Chondrocyte (in vitro differentiated cells): ENCODE measurements at regions not wholly inside any gene's neighbourhood (a gene's known extent, or its start where the extent isn't known, plus 50 kb on each side); places are given as distances from the start of the nearest gene placed in this dataset.
A peak's percentile ranks its signal among the peaks of the same experiment; 100 is the strongest.
"Not testable (repeated sequence)": the region's sequence is repeated elsewhere in the genome, so short reads cannot be mapped to it uniquely, and the experiment has no call there.

Experiments
- DNase-seq: peaks from one replicate; pipeline ENCODE4 v3.0.0; 2021; ENCODE audit warnings: mixed read lengths, low spot score
- H3K27ac Mint-ChIP-seq: one replicate; pipeline ENCODE4 v1.8.0; 2021; ENCODE audit warnings: mild to moderate bottlenecking, moderate library complexity, mixed read lengths; ENCODE audit not compliant: unreplicated experiment
- H3K27me3 Mint-ChIP-seq: 2 replicates; pipeline ENCODE4 v1.8.0; 2021; ENCODE audit warnings: low read depth, mixed read lengths
- H3K36me3 Mint-ChIP-seq: 2 replicates; pipeline ENCODE4 v1.8.0; 2021; ENCODE audit warnings: low read depth, mixed read lengths
- H3K4me1 Mint-ChIP-seq: 2 replicates; pipeline ENCODE4 v1.8.0; 2021; ENCODE audit warnings: low read depth, mild to moderate bottlenecking, mixed read lengths
- H3K4me3 Mint-ChIP-seq: one replicate; pipeline ENCODE4 v1.8.0; 2021; ENCODE audit warnings: mild to moderate bottlenecking, moderate library complexity, mixed read lengths; ENCODE audit not compliant: unreplicated experiment
- H3K9me3 Mint-ChIP-seq: 2 replicates; pipeline ENCODE4 v1.8.0; 2021; ENCODE audit warnings: low read depth, mixed read lengths
- CTCF ChIP-seq: fragments of 200-600 bp; sonication (generic); IDR thresholded peaks from 2 replicates; pipeline ENCODE4 v1.5.0; 2021; ENCODE audit warnings: antibody characterized with exemption, mild to moderate bottlenecking, moderate library complexity

- peaks cover 4% of the 10 kb centered on the region for H3K9me3 Mint-ChIP-seq
- peak overlapping the region; percentile 17 for H3K4me3 Mint-ChIP-seq
- no peak for DNase-seq
- H3K4me1 Mint-ChIP-seq, result peaks cover 54% of the 10 kb centered on the region
- H3K27ac Mint-ChIP-seq, result peak overlapping the region; percentile 85
- TF ChIP-seq CTCF, result no peak
- H3K36me3 Mint-ChIP-seq, result no peaks in the 10 kb centered on the region
- no peaks in the 10 kb centered on the region for H3K27me3 Mint-ChIP-seq
These were observed 204.7 kb upstream of the PELI2 start for GRCh38 chr14:55913324-55914025.

- TF ChIP-seq CTCF, result no peak
- H3K4me1 Mint-ChIP-seq, result peaks cover 51% of the 10 kb centered on the region
These were observed 203.4 kb upstream of the PELI2 start for GRCh38 chr14:55914771-55915170.

GRCh38 chr14:55915456-55915855, 202.8 kb upstream of the PELI2 start:
- Mint-ChIP-seq H3K4me3 (no peak overlapping the region), H3K36me3 (no peaks in the 10 kb centered on the region), H3K27ac (no peak overlapping the region), H3K27me3 (no peaks in the 10 kb centered on the region), H3K4me1 (peaks cover 51% of the 10 kb centered on the region), H3K9me3 (peaks cover 4% of the 10 kb centered on the region)
- DNase-seq, result no peak
- no peak for TF ChIP-seq CTCF

More at GRCh38 chr14:55914771-55915170, 203.4 kb upstream of the PELI2 start:
- Mint-ChIP-seq H3K27me3 (no peaks in the 10 kb centered on the region), H3K9me3 (peaks cover 4% of the 10 kb centered on the region), H3K4me3 (no peak overlapping the region), H3K27ac (no peak overlapping the region), H3K36me3 (no peaks in the 10 kb centered on the region)
- no peak for DNase-seq

- not testable (repeated sequence) for H3K27ac Mint-ChIP-seq, H3K4me1 Mint-ChIP-seq, H3K9me3 Mint-ChIP-seq
These were observed 198.4 kb upstream of the PELI2 start for GRCh38 chr14:55919800-55920199.

GRCh38 chr14:55921511-55921910, 196.7 kb upstream of the PELI2 start:
- no peaks in the 10 kb centered on the region for H3K36me3 Mint-ChIP-seq
- H3K27ac Mint-ChIP-seq, result no peak overlapping the region
- H3K4me3 Mint-ChIP-seq, result no peak overlapping the region
- peaks cover 1% of the 10 kb centered on the region for H3K9me3 Mint-ChIP-seq
- peaks cover 4% of the 10 kb centered on the region for H3K4me1 Mint-ChIP-seq
- H3K27me3 Mint-ChIP-seq, result peaks cover 3% of the 10 kb centered on the region
- no peak for TF ChIP-seq CTCF
- no peak for DNase-seq

More at GRCh38 chr14:55919800-55920199, 198.4 kb upstream of the PELI2 start:
- not testable (repeated sequence) for H3K4me3 Mint-ChIP-seq, H3K36me3 Mint-ChIP-seq, H3K27me3 Mint-ChIP-seq, DNase-seq

GRCh38 chr14:55926007-55926406, 192.2 kb upstream of the PELI2 start:
- no peaks in the 10 kb centered on the region for H3K9me3 Mint-ChIP-seq
- no peak for DNase-seq
- peaks cover 4% of the 10 kb centered on the region for H3K4me1 Mint-ChIP-seq
- H3K36me3 Mint-ChIP-seq, result no peaks in the 10 kb centered on the region
- H3K27me3 Mint-ChIP-seq, result peaks cover 3% of the 10 kb centered on the region
- no peak overlapping the region for H3K27ac Mint-ChIP-seq
- no peak overlapping the region for H3K4me3 Mint-ChIP-seq
- no peak for TF ChIP-seq CTCF
